GM12801 (cell line): ENCODE measurements at regions not wholly inside any gene's neighbourhood (a gene's known extent, or its start where the extent isn't known, plus 50 kb on each side); places are given as distances from the start of the nearest gene placed in this dataset.

Source experiments
- CTCF ChIP-seq: IDR thresholded peaks from one replicate; pipeline ENCODE4 v1.5.1; 2011; ENCODE audit warnings: control low read depth; ENCODE audit not compliant: insufficient read length; ENCODE audit errors: extremely low read depth

- TF ChIP-seq CTCF = no peak
These were observed 831.7 kb downstream of the RNF144A start for GRCh38 chr2:7748717-7749415.

- no peak for TF ChIP-seq CTCF
These were observed 832.8 kb downstream of the RNF144A start for GRCh38 chr2:7749895-7750559.

GRCh38 chr2:7752291-7752690 lies 835.1 kb downstream of the RNF144A start:
- no peak for TF ChIP-seq CTCF

- TF ChIP-seq CTCF = no peak
These were observed 836.6 kb downstream of the RNF144A start for GRCh38 chr2:7753777-7754176.

GRCh38 chr2:7755879-7756278 lies 838.7 kb downstream of the RNF144A start:
- TF ChIP-seq CTCF = no peak

- no peak for TF ChIP-seq CTCF
These were observed 841.0 kb downstream of the RNF144A start for GRCh38 chr2:7758073-7758759.

GRCh38 chr2:7759898-7760297 lies 842.7 kb downstream of the RNF144A start:
- no peak for TF ChIP-seq CTCF
